Activated naive CD4-positive, alpha-beta T cell (primary cell): ENCODE measurements at regions not wholly inside any gene's neighbourhood (a gene's known extent, or its start where the extent isn't known, plus 50 kb on each side); places are given as distances from the start of the nearest gene placed in this dataset.
"Not testable (repeated sequence)": the region's sequence is repeated elsewhere in the genome, so short reads cannot be mapped to it uniquely, and the experiment has no call there.

ENCODE experiments used
- DNase-seq, 4 experiments: peaks; one replicate each; lab custom pipeline; 2025; lab: John Stamatoyannopoulos, UW

DNA sequence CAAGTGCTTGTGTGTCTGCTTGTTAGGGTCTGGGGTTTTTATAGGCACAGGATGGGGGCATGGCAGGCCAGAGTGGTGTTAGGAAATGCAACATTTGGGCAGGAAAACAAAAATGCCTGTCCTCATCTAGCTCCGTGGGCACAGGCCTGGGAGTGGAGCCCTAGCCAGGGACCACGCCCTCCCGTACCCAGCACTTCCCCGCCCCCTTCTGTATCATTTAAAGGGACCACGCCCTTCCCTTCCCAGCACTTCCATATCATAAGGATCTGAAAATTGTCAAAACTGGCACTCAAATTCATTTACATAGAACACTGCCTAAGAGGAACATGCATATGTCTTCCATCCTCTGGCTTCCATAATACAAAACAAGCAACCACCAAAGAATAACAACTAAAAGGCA lies 185.8 kb downstream of the B3GLCT start:
- DNase-seq = no peak

DNA sequence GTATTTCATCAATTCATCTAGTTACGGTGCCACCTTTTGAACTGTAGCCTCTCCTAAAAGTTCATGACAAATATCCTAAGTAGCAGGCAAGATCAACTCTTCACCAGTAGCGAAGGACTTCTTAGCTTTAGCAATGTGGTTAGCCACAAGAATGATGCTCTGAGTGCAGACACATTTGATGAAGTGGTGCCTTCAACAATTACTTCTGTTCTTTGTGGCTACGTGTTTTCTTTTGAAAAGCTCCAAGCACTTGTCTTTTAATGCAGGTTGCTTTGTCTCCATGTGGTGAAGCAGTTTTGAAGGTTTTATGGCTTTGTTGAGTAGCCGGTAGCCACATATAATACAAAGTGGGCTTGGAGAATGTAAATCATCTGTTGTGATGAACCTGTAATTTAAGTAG lies 194.7 kb downstream of the B3GLCT start:
- no peak for DNase-seq

DNA sequence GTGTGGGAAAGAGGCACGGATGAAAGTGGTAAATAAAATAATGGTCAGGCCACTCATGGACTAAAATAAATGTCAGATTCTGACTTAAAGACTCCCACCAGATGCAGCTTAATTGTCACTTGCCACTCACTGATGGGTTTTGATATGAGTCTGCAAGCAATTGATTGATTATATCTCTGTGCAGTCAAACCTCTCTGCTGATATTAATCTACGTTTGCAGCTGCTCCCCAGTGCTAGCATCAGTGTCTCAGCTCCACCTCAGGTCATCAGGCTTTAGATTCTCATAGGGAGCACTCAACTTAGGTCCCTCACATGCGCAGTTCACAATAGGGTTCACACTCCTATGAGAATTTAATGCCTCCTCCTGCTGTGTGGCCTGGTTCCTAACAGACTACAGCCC lies 195.3 kb downstream of the B3GLCT start:
- no peak for DNase-seq

DNA sequence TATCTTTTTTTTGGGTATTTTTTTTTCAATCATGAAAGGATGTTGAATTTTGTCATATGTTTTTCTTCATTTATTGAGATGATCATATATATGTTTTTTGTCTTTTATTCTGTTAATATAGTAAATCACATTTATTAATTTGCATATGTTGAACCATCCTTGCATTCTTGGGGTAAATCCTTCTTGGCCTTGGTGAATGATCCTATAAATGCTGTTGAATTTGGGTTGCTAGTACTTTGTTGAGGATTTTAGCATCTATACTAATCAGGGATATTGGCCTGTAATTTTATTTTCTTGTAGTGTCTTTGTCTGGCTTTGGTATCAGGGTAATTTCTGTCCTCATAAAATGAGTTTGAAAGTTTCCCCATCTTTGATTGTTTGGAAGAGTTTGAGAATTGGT lies 199.9 kb downstream of the B3GLCT start:
- DNase-seq = no peak

DNA sequence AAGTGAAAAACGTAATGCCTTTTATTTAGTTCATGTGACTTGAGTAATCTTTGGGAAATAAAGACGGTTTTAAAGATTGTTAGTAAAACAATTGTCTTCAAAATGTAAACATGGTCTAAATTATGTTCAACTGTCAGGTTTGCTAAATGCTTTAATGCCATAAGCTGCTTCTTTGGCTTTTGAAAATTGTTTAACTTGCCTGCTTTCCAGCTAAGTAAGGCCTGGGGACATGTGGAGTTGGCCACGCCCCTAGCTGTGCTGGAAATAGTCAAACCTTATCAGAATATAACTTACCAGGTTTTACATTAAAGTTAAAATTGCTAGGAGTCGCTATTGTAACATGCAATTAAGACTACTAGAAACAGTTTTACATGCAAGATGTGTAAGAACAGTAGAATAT lies 203.9 kb downstream of the B3GLCT start:
- not testable (repeated sequence) for DNase-seq

DNA sequence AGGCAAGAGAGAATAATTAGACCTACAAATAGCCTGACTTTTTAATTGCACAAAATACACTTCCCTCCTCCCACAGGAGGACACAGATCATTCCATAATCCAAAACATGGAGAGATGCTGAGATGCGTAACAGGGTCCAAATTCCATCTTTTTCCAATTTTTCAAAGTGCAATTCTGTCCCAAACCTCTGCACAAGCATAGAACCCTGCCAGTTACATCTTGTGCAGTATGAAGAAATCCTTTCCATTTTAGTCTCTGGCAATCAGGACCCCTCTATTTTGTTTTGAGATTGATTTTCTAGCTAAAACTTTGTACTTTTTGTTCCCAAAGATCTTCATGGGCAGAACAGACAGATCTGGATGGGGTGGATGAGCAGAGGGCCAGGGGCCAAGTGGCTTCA lies 209.2 kb downstream of the B3GLCT start:
- DNase-seq = no peak

DNA sequence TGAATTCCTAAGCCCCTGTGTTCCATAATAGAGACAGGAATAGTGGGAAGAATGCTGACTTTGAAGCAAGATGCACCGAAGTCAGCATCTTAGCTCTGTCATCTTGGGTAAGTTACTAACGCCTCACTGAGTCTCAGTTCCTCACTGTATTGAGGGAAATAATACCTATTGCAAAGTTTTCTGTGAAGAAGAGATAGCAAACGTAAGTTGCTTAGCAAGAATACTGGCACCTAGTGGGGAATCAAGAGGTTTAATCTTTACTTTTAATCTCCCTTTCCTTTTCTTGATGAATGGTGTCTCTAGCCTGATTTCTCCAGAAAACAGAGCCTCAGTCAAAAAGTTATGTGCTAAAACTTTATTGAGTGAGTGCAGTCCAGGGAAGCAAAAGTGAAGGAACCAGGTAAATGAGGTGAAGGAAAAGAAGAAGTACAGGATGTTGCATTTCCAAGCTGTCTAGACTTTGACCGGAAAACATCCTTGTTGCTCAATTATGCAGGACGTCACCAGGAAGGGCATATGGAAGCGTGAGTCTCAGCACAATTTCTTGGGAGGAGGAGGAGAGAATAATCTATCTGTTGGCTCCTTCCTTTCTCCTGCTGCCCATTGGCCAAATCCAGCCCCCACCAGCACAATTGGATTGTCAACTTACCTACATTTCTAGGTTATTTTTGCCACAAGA lies 210.0 kb downstream of the B3GLCT start:
- DNase-seq = no peak

DNA sequence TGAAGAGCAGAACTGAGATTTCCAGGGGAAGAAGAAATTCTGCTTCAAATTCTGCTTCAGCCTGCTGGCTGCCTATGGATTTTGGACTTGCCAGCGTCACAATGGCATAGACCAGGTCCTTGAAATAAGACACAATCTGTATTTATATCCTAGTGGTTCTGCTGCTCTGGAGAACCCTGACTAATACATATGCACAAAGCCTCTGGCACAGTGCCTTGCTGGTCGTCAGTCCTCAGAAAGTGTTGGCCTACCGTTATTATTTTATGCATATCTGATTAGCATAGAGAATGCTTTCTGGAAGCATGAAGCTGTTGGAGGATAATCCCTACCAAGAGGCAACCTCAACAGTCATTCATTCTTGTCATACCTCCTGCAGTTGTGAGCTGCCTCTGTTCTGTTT lies 213.7 kb downstream of the B3GLCT start:
- DNase-seq = no peak

DNA sequence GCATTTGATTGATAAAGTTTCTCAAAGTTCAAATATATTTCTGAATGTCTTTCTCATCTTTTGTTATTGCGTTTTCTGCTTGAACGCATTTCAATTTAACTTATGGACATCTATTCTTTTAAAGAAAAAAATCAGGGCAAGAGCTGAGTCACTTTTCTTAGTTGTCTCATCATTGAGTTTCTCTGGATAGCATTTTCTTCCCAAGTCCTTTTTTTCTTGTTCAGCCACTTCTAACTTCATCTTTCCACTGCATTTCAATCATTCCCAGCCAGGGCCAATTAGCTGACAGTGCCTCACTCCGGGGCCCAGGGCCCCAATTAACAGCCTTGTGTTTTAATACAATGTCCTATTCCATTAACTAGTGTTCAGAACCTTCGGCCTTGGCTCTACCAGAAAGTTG lies 216.3 kb downstream of the B3GLCT start:
- DNase-seq = no peak

DNA sequence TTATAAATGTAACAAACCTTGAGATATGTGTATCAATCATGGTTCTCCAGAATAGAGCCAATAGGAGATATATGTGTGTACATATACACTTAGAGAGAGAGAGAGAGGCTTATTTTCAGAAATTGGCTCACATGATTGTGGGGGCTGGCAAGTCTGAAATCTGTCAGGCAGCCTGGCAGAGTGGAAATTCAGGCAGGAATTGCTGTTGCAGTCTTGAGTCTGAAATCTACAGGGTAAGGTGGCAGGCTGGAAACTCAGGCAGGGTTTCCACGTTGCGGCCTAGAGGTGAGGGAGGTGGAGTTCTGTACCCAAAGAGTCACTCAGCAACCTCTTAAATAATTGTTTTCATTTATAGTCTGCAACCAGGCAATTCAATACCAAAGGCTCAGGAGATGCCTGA lies 218.4 kb downstream of the B3GLCT start:
- DNase-seq = no peak

DNA sequence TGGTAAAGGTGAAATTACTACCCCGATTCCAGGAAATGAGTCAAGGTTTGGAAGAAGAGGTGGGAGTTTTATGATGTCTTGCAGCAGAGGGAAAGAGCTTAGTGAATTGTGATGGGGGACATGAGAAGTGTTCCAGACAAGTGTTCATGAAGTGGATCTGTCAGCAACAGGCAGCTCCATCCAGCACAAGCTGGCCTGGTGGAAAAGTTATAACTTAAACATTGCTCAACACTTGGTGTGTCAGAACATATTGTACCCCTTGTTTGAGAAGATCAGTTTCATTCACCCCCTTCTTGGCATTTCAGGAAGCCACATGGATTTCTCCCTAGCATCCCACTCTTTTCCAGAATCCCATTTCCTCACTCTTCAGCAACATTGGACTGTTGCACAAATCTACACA lies 222.0 kb downstream of the B3GLCT start:
- no peak for DNase-seq

DNA sequence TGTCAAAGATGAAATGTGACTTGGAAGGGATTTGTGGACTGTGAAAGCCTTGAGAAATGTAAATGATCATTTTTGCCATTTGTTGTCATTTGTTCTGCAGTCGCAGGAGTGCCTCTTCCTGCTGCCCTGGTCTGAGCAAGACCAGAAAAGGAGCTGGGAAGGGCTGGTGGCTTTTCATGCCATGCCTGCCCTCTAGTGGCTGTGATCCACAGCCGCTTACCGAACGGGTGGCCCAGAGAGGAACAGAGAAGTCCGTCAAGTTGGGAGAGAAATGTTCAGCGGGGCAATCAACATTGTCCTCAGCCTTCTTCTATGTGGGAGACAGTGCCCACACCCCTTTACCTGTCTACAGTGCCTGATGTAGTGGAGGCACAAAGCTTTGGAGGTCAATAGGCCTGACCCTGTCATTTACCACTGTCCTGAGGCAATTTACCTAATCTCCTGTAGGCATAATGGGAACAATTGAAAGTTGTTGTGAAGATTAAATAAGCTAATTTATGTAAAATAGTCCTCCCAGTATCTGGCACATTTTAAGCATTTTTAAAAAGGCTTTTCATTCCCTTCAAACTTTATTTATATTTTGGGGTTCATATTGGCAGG lies 224.5 kb downstream of the B3GLCT start:
- peak in 1 of 4 experiments; percentile 2 for DNase-seq

DNA sequence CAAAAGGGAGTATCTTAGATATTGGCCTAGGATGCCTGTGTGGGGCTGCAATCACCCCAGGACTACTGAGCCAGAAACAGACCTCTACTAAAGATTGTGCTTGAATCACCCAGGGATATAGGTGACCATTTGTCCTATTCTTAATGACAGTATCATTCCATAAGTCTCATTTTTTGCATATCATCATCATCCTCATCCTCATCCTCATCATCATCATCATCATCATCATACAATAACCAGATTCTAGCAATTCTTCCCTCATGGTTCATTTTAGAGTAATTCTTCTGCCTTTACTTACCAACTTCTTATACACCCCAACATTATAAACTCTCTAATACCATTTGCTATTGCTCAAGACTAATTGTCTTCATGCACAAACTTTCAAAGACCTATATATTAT lies 226.6 kb downstream of the B3GLCT start:
- no peak for DNase-seq

DNA sequence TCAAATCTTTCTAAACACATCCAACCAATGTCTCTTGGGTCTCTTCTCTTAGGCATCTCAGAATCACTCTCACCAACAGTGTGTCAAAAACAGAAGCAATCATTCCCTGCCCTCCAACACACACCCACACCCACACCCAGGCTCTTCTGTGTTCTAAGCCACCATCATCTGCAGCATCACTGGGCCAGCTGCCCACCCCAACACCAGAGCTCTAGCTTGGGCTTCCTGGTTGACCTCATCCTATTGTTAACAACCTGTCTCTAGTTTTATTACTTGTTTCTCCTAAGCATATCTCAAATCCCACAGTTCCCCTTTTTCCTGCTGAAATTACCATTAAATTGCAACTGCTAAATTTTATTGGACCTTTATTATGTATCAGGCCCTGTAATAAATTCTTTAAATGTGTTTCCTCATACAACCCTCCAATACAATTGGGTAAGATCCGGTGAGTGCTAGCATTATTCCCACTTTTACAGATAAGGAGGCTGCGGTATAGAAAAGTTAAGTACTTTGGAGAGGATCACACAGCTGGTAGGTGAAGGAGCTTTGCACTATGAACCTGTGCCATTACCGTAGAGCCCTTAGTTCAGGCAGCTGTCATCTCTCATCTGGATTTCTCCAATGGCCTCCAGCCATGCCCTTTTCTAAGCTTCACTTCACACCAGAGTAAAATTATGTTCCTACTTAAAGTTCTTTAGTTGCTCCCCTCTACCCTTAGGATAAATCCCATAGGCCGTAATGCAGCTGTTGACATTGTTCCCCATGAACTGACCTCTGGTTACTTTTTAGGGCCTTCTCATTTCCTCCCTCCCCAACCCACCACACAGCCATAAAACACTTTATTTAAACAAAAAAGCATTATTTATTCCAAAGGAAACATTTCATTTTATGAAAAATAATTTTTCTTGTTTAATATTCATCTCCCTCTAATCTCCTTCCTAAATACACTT lies 227.7 kb downstream of the B3GLCT start:
- DNase-seq = no peak

DNA sequence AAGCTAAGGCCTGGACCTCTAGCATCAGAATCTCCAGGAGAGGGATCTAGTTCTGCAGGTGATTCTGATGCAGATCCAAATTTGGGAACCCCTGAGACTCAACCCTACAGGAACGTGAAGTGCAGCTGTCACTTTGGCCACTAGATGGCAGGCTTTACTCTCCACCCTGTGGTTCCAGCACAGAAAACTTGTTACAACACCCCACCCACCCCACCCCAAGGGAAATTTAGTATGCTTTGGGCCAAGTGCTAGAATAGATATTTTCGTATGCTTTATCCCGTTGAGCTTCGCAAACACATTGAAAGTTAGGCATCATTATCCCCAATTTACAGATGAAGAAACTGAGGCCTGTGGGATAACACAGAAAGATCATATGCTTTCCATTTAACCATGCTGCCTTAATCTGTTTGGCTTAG lies 232.0 kb downstream of the B3GLCT start:
- DNase-seq = peak in 2 of 4 experiments; percentile 1 to 2

DNA sequence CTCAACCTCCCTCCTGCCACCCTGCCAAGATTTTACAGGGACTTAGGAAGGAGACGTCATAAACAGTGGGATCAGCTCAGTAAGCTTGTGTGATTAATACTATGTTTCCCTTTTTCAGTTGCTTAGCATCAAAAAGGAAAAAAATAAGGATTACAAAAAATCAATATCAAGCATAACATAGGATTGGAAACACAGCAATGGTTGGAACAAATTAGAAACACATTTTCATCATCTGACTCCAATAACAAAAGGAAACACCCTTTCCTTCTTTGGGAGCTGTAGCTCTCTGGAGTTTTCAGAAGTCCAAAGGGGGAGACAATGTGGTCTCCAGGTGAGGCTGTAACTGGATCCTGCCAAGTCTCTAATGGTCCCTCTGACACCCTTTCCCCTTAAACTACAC lies 233.4 kb downstream of the B3GLCT start:
- no peak for DNase-seq

DNA sequence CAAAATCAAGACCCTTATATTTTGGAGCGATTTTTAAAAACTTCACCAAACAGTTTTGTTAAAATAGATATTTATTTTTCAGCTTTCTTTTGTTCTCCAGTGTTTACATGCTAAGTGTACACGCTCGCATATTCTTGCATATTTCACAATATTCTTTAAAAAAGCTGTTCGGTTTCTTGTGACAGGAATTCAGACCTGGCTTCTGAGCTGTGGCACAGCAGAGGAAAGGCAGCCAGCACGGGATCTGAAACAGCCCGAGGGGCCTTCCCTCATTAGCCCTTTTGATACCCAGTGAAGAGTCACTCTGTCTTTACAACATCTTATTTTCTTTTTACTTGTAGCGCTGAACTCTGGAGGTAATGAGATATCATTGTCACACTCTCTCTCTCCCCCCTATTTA lies 234.0 kb downstream of the B3GLCT start:
- DNase-seq = no peak

DNA sequence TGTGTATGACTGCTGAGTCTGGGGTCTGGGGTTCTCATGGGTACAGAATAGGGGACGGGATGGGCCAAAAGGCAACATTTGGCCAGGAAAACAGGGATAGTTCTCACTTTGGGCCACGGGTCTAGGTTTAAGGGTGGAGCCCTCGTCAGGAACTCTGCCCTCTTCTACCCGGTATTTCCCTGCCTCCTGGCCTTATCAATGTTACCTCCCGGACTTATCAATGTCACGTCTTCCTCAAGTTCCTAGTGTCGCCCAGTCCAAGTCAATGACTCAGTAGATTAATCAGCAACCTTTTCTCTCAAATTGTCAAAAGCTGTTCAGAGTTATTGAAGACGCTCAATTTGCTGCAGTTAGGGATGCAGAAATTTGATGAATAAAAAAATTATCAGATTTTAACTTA lies 234.8 kb downstream of the B3GLCT start:
- DNase-seq = no peak

DNA sequence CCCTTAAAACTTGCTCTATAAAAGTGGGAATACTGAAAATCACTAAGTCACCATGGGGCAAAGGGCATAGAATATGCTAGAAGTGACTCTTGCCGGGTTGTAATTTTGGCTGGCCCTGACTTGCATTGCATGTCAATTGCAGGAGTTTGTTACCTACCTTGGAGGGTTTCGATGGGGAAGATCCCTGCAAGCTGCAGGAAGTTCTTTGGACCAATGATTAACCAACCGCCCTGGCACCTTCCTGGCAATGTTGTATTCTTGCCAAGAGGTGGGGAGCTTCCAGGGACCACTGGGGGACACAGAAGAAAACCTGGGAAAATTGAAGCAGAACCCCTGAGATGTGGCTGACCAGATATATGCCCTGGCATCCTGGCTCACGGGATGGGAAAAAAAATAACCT lies 235.8 kb downstream of the B3GLCT start:
- no peak for DNase-seq

DNA sequence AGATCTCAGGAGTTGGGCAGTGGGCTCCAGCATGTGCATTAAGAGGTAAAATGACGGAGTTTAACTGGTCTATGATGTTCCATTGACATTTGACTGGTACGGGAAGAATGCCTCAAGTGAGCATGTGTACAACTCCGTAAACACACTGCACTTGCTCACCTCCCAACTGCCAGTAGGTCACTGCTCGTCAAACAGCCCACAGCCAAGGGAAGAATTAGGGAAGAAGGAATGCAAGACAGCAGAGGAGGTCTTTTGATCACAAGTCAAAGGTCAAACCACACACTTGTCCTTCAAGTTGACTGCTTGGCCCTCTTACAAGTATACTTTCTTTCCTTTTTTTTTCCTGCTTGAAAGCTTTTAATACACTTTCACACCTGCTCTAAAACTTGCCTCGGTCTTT lies 236.7 kb downstream of the B3GLCT start:
- no peak for DNase-seq

DNA sequence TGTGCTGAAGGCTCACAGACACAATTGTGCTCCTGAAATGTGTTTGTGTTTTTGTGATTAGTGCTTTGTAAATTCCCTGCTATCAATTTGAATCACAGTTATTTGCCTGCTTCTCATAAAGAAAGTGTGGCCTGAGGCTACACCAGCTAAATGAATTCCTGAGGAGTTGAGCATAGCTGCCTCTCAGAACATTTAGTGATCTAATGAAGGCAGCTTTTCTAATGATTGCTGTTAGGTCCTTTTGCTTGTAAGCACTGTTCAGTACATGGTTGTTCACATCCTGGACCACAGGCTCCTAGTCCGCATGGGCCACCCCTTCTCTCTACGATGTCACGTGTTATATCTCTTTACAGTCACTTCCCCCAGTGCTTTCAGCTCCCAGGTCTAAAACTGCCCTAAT lies 238.2 kb downstream of the B3GLCT start:
- DNase-seq = no peak

DNA sequence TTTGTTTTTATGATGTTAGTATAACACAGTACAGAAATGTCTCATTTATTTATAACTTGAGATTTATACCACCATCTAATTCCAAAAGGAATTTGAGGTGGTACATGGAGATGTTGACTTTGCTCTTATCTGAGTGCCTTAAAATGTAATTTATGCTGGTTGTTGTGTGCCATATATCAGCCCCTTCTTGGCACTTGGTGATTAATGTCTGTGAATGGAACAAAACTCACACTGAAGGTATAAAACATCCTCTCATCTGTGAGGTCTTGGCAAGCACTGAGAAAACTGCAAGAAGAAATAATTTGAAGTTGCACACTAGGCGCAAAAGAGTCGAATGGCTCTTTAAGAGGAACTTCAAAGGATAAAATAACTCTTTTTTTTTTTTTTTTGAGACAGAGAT lies 240.4 kb downstream of the B3GLCT start:
- DNase-seq = no peak
